ENCODE measurements at regions not wholly inside any gene's neighbourhood (a gene's known extent, or its start where the extent isn't known, plus 50 kb on each side); places are given as distances from the start of the nearest gene placed in this dataset.
A peak's percentile ranks its signal among the peaks of the same experiment; 100 is the strongest.

DNA sequence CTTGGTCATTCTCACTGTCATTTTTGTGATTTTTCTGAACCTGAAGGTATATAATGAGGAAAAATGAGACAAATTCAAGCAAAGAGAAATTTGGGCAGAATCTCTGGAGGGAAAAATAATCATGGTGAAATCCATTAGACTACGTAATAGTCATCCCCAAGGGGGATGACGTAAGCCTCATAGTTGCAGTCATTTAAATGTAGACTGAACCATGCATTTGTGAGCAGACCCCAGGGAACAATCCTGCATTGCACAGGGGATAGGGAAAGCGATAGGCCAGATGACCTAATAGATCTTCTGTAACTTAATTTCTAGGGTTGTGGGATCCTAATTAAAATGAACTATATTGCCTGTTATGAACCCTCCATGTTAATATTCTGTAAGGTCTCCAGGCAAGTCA lies 167.4 kb upstream of the C1orf21 start:
- DNase-seq (ENCODE audit: low read depth in 2 of 2) = no peak

DNA sequence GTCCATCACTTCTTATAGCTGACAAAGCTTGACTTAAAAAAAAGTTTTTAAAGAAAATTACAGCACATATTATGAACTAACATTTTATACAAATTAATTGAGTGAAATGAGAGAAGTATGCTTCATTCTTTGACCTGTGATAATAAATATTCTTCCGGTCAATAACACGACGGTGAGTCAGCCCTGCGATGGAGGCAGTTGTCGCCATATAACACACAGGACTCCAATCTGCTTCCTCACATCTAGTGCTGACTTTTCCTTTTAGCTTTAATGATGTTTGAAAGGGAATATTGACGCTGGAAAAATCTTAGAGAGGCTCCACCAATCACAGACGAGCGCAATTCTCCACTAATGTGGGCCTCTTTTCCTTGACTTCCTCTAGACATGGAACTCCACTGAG lies 166.9 kb upstream of the C1orf21 start:
- DNase-seq (ENCODE audit: low read depth in 2 of 2) = no peak

DNA sequence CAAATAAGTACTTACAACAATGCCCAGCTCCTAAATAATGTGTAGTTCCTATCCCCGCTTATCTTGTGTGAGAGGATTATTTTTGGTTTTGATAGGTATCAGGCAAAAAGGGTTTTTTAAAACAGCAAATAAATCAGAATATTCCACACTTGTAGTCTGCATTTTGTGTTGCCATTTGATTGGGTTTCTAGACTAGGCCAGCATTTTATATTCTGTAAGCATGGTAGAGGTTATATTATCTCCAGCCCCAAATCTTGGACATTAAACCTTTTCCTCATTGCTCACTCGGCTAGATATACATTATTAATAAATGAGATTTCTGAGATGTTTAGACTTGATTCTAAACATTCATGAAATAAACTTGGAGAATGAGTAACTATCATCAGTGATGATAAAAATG lies 165.7 kb upstream of the C1orf21 start:
- no peak for DNase-seq (ENCODE audit: low read depth in 2 of 2)

- DNase-seq (ENCODE audit: low read depth in 2 of 2) = peak; percentile 10 to 11
Observed at GRCh38 chr1:184222652-184223052, 164.2 kb upstream of the C1orf21 start.

DNA sequence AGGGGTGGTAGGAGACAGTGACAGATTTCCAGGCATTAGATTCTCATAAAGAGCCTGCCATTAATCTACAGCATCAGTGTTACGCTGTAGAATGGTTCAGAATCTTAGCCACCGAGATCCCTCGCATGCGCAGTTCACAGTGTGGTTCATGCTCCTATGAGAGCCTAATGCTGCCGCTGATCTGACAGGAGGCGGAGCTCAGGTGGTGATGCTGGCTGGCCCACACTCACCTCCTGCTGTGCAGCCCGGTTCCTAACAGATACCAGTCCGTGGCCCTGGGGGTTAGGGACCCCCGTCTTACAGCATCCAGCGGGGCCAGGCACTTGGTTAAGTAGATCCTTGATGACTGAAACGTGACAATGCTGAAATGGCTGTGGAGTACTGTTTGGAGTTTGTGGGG lies 163.6 kb upstream of the C1orf21 start:
- DNase-seq (ENCODE audit: low read depth in 2 of 2) = no peak

- no peak for DNase-seq (ENCODE audit: low read depth in 2 of 2)
Observed at GRCh38 chr1:184225283-184226099, 161.3 kb upstream of the C1orf21 start.

DNA sequence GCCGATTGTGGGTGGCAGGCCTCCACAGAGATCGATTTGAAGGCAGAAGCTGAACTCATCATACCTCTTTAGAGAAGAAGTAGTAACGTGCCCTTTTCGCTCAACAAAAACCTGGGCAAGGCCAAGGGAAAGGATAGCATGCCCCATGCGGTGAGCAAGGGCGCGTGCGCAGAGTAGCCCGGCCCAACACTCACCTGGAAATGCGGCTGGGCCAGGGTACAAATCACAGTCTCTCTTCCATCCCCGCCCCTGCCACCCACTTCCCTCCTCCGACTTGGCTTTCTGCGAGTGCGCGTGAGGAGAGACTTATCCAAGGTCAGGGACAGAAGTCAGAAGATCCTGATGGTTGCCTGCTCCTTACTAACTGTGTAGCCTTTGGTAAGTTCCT lies 160.7 kb upstream of the C1orf21 start:
- no peak for DNase-seq (ENCODE audit: low read depth in 2 of 2)

DNA sequence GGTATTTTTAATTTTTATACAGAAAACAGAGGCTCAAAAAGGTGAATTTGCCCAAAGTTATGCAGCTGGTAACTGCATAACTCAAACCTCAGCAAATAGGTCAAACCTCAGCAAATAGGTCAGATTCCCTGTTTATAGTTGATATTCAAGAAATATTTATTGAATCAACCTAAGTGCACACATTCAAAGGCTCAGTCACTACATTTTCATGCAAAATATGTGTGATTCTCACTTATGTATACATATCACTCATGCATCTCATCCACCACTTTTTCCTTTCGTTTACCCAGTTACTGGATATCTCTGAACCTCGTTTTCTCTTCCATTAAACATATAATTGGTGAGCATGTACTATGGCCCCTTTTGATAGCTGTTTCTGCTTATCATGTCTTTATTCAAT lies 158.3 kb upstream of the C1orf21 start:
- DNase-seq (ENCODE audit: low read depth in 2 of 2) = no peak

DNA sequence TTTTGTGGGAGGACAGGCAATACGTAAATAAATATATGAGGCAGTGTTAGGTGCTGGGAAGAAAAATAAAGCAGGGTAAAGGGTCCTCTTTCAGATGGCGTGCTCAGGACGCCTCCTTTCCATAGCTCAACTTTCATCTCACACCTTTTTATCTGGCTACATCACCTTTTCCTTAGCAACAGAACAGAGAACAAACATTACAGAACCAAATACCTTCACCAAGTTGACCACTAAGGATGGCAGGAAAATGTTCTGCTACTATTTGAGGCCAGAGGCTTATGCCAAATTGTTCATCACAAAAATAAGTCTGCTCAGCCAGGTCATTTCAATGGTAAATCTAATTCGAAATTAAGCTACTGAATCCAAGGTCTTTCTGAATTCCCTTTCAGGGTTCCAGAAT lies 149.2 kb upstream of the C1orf21 start:
- no peak for DNase-seq (ENCODE audit: low read depth in 2 of 2)

DNA sequence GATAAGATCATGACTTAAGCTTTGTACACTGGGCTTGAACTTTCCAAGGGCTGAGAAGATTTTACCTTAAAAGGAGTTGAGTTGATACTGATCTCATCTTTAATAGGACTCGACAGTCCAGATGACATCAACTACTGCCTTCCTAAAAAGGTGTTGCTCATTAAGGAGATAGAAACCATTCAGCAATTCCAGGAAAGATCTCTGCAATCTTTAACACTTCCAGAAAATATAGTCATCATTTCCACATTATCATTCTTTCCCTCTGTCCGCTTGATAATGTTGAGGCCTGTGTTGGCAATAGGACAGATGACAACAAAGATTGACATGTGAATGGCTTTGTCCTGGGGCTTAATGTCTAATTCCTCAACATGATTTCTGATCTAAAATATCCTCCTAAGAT lies 145.4 kb upstream of the C1orf21 start:
- no peak for DNase-seq (ENCODE audit: low read depth in 2 of 2)

DNA sequence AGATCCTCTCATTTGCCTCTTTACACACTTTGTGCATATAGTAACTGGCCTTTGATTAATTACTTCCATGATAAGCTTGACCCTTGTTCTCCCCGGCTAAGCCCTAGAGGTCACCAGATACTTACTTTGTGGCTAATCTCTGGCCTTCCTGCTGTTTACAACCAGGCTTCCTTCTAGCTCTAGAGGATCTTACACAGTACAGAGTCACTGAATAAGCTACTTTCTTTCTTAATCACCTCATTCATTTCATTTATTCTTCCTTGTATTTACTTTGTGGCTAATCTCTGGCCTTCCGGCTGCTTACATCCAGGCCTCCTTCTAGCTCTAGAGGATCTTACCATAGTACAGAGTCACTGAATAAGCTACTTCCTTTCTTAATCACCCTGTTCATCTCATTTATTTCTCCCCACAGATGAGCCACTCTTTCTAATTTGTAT lies 144.3 kb upstream of the C1orf21 start:
- no peak for DNase-seq (ENCODE audit: low read depth in 2 of 2)

- DNase-seq (ENCODE audit: low read depth in 2 of 2) = no peak
Observed at GRCh38 chr1:184244962-184245361, 141.9 kb upstream of the C1orf21 start.

DNA sequence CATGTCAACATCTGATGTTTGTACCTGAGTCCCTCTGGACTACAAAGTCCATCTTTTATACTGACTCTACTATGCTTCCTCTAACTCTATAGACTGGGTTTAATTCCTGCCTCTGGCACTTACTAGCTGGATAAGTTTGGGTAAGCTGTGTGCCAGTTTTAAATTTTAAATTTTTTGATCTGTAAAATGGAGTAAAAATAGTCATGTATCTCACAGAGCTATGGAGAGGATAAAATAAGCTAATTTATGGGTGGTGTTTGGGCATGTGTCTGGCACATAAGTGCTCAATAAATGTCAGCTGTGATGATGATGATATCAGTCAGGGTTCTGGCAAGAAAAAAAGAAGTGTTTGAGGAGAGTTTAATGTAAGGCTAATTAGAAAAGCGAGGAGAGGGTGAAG lies 139.2 kb upstream of the C1orf21 start:
- no peak for DNase-seq (ENCODE audit: low read depth in 2 of 2)

GRCh38 chr1:184253921-184254320 lies 132.9 kb upstream of the C1orf21 start:
- DNase-seq (ENCODE audit: low read depth in 2 of 2) = no peak

GRCh38 chr1:184254849-184255248 lies 132.0 kb upstream of the C1orf21 start:
- no peak for DNase-seq (ENCODE audit: low read depth in 2 of 2)

- no peak for DNase-seq (ENCODE audit: low read depth in 2 of 2)
Observed at GRCh38 chr1:184255560-184255959, 131.3 kb upstream of the C1orf21 start.

GRCh38 chr1:184257873-184258272 lies 129.0 kb upstream of the C1orf21 start:
- no peak for DNase-seq (ENCODE audit: low read depth in 2 of 2)

GRCh38 chr1:184258525-184258924 lies 128.3 kb upstream of the C1orf21 start:
- no peak for DNase-seq (ENCODE audit: low read depth in 2 of 2)

- no peak for DNase-seq (ENCODE audit: low read depth in 2 of 2)
Observed at GRCh38 chr1:184260382-184260781, 126.4 kb upstream of the C1orf21 start.

DNA sequence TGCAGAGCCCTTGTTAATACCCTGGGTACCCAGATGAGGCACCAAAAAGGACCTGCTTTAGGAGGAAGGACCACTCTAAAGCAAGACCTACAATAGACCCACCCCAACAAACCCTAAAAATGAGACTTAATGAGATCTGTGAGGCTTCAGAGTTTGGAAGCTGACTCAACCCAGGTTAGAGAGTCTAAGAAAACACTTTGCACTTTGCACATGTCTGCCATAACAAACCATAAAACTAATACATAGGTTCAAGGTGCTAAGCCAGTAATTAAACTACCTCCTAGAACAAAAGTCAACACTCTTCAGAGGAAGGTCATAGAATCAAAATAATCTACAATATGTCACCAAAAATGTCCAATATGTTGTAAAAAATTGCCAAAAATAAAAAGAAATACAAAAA lies 124.7 kb upstream of the C1orf21 start:
- DNase-seq (ENCODE audit: low read depth in 2 of 2) = no peak

GRCh38 chr1:184267747-184268146 lies 119.1 kb upstream of the C1orf21 start:
- no peak for DNase-seq (ENCODE audit: low read depth in 2 of 2)

GRCh38 chr1:184270556-184270955 lies 116.3 kb upstream of the C1orf21 start:
- no peak for DNase-seq (ENCODE audit: low read depth in 2 of 2)

GRCh38 chr1:184272175-184272866 lies 114.5 kb upstream of the C1orf21 start:
- no peak for DNase-seq (ENCODE audit: low read depth in 2 of 2)

Measured in activated CD8-positive, alpha-beta memory T cell treated with anti-CD3 and anti-CD28 coated beads for 4 hours (primary cell).